ENCODE measurements at regions not wholly inside any gene's neighbourhood (a gene's known extent, or its start where the extent isn't known, plus 50 kb on each side); places are given as distances from the start of the nearest gene placed in this dataset.
"Not testable (repeated sequence)": the region's sequence is repeated elsewhere in the genome, so short reads cannot be mapped to it uniquely, and the experiment has no call there.

DNA sequence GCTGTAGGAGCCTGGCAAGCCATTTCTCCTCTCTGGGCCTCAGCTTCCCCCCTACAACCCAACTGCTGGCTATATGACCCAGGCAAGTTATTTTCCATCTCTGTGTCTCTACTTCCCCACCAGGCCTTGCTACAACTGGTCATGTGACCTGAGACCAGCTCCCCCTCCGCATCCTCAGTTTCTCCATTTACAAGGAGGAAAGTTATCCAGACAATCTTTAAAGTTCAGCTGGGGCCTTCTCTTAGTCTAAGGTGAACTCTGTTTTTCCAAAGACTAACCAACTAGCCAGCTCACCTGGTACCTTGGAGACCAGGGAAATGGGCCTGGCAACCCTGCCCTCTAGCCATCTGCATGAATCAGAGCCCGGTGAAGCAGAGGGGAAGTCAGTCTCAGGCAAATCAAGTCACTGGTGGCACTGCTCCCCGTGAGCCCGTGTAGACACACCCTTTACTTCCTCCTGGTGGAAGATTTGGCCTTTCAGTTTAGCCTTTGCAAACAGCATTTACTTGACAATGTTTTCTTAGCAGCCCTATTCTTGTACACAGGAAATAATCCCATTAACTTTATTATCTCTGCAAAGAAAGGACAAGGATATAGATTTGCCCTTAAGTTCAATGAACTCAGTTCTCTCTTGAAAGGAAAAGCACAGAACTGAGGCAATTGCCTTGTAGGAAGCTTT is 157.7 kb downstream of the VEGFA start:
- H3K4me3 ChIP-seq (ENCODE audit: control insufficient read depth, low read depth, low read length) = no peak overlapping the region
- no peak for DNase-seq (ENCODE audit: low read depth)
- TF ChIP-seq, protein P1, sequence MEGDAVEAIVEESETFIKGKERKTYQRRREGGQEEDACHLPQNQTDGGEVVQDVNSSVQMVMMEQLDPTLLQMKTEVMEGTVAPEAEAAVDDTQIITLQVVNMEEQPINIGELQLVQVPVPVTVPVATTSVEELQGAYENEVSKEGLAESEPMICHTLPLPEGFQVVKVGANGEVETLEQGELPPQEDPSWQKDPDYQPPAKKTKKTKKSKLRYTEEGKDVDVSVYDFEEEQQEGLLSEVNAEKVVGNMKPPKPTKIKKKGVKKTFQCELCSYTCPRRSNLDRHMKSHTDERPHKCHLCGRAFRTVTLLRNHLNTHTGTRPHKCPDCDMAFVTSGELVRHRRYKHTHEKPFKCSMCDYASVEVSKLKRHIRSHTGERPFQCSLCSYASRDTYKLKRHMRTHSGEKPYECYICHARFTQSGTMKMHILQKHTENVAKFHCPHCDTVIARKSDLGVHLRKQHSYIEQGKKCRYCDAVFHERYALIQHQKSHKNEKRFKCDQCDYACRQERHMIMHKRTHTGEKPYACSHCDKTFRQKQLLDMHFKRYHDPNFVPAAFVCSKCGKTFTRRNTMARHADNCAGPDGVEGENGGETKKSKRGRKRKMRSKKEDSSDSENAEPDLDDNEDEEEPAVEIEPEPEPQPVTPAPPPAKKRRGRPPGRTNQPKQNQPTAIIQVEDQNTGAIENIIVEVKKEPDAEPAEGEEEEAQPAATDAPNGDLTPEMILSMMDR (conservative IDR thresholded peaks at IDR 0.05; ENCODE audit: control insufficient read depth, insufficient read depth, low read depth, low read length) = no peak

DNA sequence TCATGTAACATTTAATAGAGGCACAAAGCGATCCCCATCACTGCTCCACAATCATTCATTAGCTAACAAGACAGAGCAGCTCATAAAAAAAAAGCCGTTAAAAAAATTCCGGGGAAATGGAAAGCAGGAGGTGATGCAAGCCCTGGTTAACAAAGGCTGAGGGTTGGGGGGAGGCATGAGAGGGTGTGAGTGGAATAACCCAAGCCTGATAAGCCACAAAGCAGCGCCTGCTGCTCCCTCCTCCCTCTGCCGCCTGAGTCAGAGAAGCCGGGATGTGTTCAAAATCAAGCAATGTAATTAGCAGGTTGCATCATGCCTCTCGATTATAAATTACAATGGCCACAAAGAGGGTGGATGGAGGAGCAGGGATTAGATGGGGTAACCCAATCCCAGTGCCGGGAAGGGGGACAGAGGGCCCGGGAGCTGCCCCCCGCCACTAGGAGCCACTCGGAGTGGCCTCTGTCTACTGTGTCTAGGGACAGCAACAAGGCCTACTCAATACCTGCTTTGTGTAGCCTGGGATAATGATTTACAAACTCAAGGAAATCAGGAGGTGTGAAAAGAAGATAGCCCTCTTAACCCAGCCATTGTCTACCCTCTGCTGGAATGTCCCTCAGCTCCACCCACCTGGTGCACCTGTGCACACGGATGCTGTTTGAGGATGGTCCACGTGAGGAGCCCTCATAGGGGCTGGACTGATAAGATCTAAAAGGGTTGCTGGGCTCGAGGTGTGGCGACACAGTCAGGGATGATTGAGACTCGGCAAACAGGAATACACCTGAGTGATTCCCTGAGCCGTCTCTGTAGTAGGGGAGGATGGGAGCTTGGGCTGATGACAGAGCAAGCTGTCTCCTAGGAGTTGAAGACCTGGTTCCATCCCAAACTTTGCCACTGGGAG is 156.9 kb downstream of the VEGFA start:
- no peak overlapping the region for H3K4me3 ChIP-seq (ENCODE audit: control insufficient read depth, low read depth, low read length)
- TF ChIP-seq, protein P1 (conservative IDR thresholded peaks at IDR 0.05; ENCODE audit: control insufficient read depth, insufficient read depth, low read depth, low read length) = no peak
- DNase-seq (ENCODE audit: low read depth) = peak; percentile 71

DNA sequence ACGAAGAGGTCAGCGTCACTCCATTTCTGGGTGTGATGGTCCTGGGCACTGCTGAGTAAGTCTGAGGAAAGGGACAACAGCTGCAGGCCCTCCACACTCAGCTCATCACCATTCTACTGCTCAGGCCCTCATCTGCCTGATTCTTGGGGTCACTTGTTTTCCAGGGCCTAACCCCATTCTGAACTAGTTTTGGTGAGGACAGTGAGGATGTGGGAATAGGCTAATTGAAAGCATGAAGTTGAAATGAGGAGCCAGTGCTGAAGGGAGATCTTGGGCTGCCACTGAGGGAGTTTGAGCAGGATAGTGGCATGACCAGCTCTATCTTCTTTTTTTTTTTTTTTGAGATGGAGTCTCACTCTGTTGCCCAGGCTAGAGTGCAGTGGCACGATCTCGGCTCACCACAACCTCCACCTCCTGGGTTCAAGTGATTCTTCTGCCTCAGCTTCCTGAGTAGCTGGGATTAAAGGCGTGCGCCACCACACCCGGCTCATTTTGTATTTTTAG is 155.7 kb downstream of the VEGFA start:
- not testable (repeated sequence) for H3K4me3 ChIP-seq (ENCODE audit: control insufficient read depth, low read depth, low read length); DNase-seq (ENCODE audit: low read depth)

DNA sequence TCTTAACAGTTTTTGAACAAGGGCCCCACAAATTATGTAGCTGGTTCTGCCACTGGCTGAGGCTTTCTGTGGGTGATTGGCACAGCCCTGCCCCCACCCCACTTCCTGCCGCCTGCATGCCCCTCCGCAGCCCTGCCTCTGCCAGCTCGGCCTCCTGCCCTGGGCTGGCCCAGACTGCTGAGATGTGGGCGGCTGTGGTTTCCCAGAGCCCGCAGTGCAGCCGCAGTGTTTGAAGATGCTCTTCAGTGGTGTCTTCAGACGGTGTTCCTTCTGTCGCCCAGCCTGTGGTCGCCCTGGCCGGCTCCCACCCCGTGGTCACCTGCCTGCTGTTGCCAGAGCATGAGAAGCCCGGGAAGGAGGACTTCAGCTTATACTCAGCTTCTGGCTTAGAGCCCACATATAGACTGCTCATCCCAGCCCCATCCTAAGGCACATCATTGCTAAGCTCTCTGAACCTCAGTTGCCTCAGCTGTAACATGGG is 154.3 kb downstream of the VEGFA start:
- TF ChIP-seq, protein P1 (conservative IDR thresholded peaks at IDR 0.05; ENCODE audit: control insufficient read depth, insufficient read depth, low read depth, low read length) = no peak
- peak; percentile 49 for DNase-seq (ENCODE audit: low read depth)
- H3K4me3 ChIP-seq (ENCODE audit: control insufficient read depth, low read depth, low read length) = no peak overlapping the region

DNA sequence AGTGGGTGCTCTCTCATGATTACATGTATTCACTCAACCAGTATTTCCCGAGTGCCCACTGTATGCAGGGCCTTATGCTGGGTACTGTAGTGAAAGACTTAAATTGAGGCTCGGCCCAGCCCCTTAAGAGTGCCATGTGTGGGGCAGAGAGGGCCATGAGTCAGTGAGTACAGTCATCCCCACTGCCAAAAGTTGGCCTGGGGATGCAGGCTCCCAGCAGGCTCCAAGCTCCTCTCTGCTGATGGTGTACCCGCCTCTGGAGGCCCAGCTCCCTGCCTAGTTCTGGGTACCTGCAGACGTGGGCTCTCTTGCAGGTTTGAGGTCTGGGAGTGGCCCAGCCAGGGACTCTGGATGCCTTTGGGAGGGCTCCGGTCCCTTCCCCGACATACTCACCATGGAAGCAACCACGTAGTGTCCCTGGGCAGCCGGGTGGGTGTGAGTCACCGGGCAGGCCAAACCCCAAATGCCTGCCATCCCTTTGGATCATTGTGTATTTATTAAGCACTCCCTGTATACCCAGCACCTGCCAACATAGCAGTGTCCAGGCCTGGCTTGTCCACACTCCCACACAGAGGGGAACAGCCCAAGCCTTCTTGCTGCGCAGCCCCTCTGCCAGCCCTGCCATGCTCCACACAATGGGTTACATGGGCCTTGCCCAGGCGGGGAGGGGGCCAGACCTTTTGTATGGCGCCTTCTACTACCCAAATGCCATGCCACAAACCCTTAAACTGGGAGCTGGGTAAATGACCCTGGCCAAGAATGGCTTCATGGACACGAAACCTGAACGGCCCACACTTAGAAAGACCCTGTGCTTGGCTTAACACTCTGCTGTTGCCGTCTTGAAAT is 153.6 kb downstream of the VEGFA start:
- DNase-seq (ENCODE audit: low read depth) = peak; percentile 74
- TF ChIP-seq, protein P1 (conservative IDR thresholded peaks at IDR 0.05; ENCODE audit: control insufficient read depth, insufficient read depth, low read depth, low read length) = no peak
- H3K4me3 ChIP-seq (ENCODE audit: control insufficient read depth, low read depth, low read length) = no peak overlapping the region

DNA sequence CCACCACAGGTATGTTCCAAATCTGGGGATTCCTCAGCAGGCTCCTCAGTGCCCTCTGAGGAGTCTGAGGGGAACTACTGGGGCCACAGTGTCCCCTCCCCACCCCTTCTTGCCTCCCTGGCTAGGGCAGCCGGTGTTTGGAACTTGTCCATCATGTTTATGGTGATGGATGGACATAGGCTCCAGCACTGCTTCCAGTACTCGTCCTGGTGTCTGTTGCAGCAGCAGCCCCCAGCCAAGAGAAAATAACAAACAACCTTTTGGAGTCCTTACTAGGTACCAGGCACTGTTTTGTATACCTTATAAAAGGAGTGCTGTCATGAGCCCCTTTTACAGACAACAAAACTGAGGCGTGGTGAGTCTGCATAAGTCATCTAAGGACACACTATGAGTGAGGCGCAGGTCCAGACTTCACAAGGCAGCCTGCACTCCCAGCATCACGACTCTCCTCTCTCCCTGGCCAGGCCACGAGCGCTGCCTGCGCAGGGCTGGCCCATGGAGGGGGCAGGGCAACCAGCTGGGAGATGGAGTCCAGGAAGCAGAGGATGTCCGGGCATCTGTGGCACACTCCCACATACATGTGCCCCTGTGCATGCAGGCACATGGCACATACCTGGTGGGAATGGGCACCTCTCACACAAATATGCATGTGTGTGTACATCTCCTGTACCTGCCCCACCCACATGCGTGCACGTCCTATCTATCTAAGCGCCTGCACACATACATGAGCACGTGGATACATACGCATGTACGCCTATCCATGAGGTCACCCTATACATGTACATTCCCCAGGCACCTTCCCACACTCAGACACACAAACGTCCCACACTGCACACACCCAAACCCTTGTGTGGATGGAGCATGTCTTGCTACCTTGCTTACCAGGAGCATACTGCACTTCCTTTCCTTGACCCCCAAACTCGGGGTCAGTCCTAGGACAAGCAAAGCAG is 152.7 kb downstream of the VEGFA start:
- TF ChIP-seq, protein P1 (conservative IDR thresholded peaks at IDR 0.05; ENCODE audit: control insufficient read depth, insufficient read depth, low read depth, low read length) = no peak
- no peak overlapping the region for H3K4me3 ChIP-seq (ENCODE audit: control insufficient read depth, low read depth, low read length)
- DNase-seq (ENCODE audit: low read depth) = no peak
